H9 (cell line): ENCODE measurements at regions not wholly inside any gene's neighbourhood (a gene's known extent, or its start where the extent isn't known, plus 50 kb on each side); places are given as distances from the start of the nearest gene placed in this dataset.

ENCODE experiments used
- DNase-seq: peaks from one replicate; pipeline ENCODE4 v3.0.0-alpha.2; 2017
- H2AFZ ChIP-seq: one replicate; pipeline ENCODE4 v1.6.1; 2013; ENCODE audit warnings: mild to moderate bottlenecking, low read length, control low read depth, moderate library complexity
- H2AK5ac ChIP-seq: 2 replicates; pipeline ENCODE4 v1.6.1; 2013; ENCODE audit warnings: low read length, control low read depth, mixed read lengths; ENCODE audit not compliant: insufficient read length
- H2BK120ac ChIP-seq: one replicate; pipeline ENCODE4 v1.6.1; 2013; ENCODE audit warnings: low read depth, mild to moderate bottlenecking, low read length, control low read depth, inconsistent platforms; ENCODE audit not compliant: poor library complexity, severe bottlenecking
- H2BK12ac ChIP-seq: 2 replicates; pipeline ENCODE4 v1.6.1; 2013; ENCODE audit warnings: low read length, control low read depth, mixed read lengths, low read depth; ENCODE audit not compliant: insufficient read length
- H2BK15ac ChIP-seq: 2 replicates; pipeline ENCODE4 v1.6.1; 2013; ENCODE audit warnings: low read depth, low read length, control low read depth
- H2BK20ac ChIP-seq: one replicate; pipeline ENCODE4 v1.6.1; 2013; ENCODE audit warnings: low read depth, mild to moderate bottlenecking, low read length, control low read depth, inconsistent platforms; ENCODE audit not compliant: poor library complexity, severe bottlenecking
- H2BK5ac ChIP-seq: 2 replicates; pipeline ENCODE4 v1.6.1; 2013; ENCODE audit warnings: low read length, control low read depth, mixed read lengths; ENCODE audit not compliant: insufficient read length
- H3K14ac ChIP-seq: 2 replicates; pipeline ENCODE4 v1.6.1; 2013; ENCODE audit warnings: low read length, control low read depth; ENCODE audit not compliant: insufficient read depth
- H3K18ac ChIP-seq: 2 replicates; pipeline ENCODE4 v1.6.1; 2013; ENCODE audit warnings: low read depth, mild to moderate bottlenecking, mixed read lengths, low read length, control low read depth; ENCODE audit not compliant: insufficient read length
- H3K23ac ChIP-seq: 2 replicates; pipeline ENCODE4 v1.6.1; 2013; ENCODE audit warnings: low read length, control low read depth, mixed read lengths, low read depth; ENCODE audit not compliant: insufficient read length
- H3K23me2 ChIP-seq: 2 replicates; pipeline ENCODE4 v1.6.1; 2013; ENCODE audit warnings: low read depth, mild to moderate bottlenecking, mixed read lengths, low read length, control low read depth; ENCODE audit not compliant: insufficient read length, poor library complexity, severe bottlenecking
- H3K27ac ChIP-seq: 2 replicates; pipeline ENCODE4 v1.5.1; 2013; ENCODE audit warnings: low read length, control low read depth, mixed read lengths, low read depth; ENCODE audit not compliant: insufficient read length
- H3K27me3 ChIP-seq: 2 replicates; pipeline ENCODE4 v1.6.1; 2013; ENCODE audit warnings: low read length, control low read depth, inconsistent platforms; ENCODE audit not compliant: insufficient read depth
- H3K4ac ChIP-seq: 2 replicates; pipeline ENCODE4 v1.6.1; 2013; ENCODE audit warnings: low read depth, mild to moderate bottlenecking, control low read depth, inconsistent platforms, low read length, moderate library complexity
- H3K4me1 ChIP-seq: 2 replicates; pipeline ENCODE4 v1.6.1; 2013; ENCODE audit warnings: low read length, control low read depth, inconsistent platforms; ENCODE audit not compliant: insufficient read depth
- H3K4me2 ChIP-seq: 2 replicates; pipeline ENCODE4 v1.6.1; 2013; ENCODE audit warnings: low read length, control low read depth, mixed read lengths; ENCODE audit not compliant: insufficient read length, insufficient read depth
- H3K56ac ChIP-seq: 2 replicates; pipeline ENCODE4 v1.6.1; 2013; ENCODE audit warnings: low read depth, mild to moderate bottlenecking, mixed read lengths, low read length, control low read depth; ENCODE audit not compliant: insufficient read length
- H3K79me1 ChIP-seq: 2 replicates; pipeline ENCODE4 v1.6.1; 2013; ENCODE audit warnings: low read depth, mild to moderate bottlenecking, moderate library complexity, low read length, control low read depth, inconsistent platforms; ENCODE audit not compliant: insufficient read depth, poor library complexity, severe bottlenecking
- H3K79me2 ChIP-seq: 2 replicates; pipeline ENCODE4 v1.6.1; 2013; ENCODE audit warnings: low read length, control low read depth, inconsistent platforms; ENCODE audit not compliant: insufficient read depth
- H3K9ac ChIP-seq: 2 replicates; pipeline ENCODE4 v1.6.1; 2013; ENCODE audit warnings: low read length, control low read depth, mixed read lengths; ENCODE audit not compliant: insufficient read length; ENCODE audit errors: extremely low read depth
- H3K9me3 ChIP-seq: one replicate; pipeline ENCODE4 v1.6.1; 2013; ENCODE audit warnings: low read depth, low read length, inconsistent platforms; ENCODE audit not compliant: control insufficient read depth
- H3T11ph ChIP-seq: one replicate; pipeline ENCODE4 v1.6.1; 2013; ENCODE audit warnings: mild to moderate bottlenecking, low read length, control low read depth, inconsistent platforms
- H4K20me1 ChIP-seq: one replicate; pipeline ENCODE4 v1.6.1; 2013; ENCODE audit not compliant: control insufficient read depth, insufficient read length, insufficient read depth
- H4K5ac ChIP-seq: 2 replicates; pipeline ENCODE4 v1.6.1; 2013; ENCODE audit warnings: low read depth, mild to moderate bottlenecking, mixed read lengths, low read length, control low read depth; ENCODE audit not compliant: insufficient read length
- H4K8ac ChIP-seq: replicated peaks from 2 replicates; pipeline ENCODE4 v1.6.1; 2013; ENCODE audit warnings: low read length, control low read depth, mixed read lengths, low read depth; ENCODE audit not compliant: insufficient read length
- H4K91ac ChIP-seq: 2 replicates; pipeline ENCODE4 v1.6.1; 2013; ENCODE audit warnings: low read depth, mild to moderate bottlenecking, moderate library complexity, mixed read lengths, low read length, control low read depth; ENCODE audit not compliant: insufficient read length
- H3K27ac Mint-ChIP-seq, 3 experiments: 2 replicates in 2 of 3; 3 replicates in 1 of 3; pipeline ENCODE4 v1.8.0; 2020 to 2021; ENCODE audit warnings: mixed read lengths in 3 of 3, mild to moderate bottlenecking in 1 of 3, moderate library complexity in 1 of 3
- H3K27me3 Mint-ChIP-seq: 2 replicates; pipeline ENCODE4 v1.8.0; 2021; ENCODE audit warnings: low read depth, mild to moderate bottlenecking, moderate library complexity, mixed read lengths
- H3K36me3 Mint-ChIP-seq, 3 experiments: 2 replicates in 2 of 3; 3 replicates in 1 of 3; pipeline ENCODE4 v1.8.0; 2020 to 2021; ENCODE audit warnings: low read depth in 3 of 3, mixed read lengths in 3 of 3; ENCODE audit not compliant: insufficient read depth in 1 of 3
- H3K4me1 Mint-ChIP-seq, 2 experiments: 2 replicates each; pipeline ENCODE4 v1.8.0; 2020; ENCODE audit warnings: mixed read lengths in 2 of 2
- H3K4me3 Mint-ChIP-seq, 2 experiments: 2 replicates in 1 of 2; 3 replicates in 1 of 2; pipeline ENCODE4 v1.8.0; 2020 to 2021; ENCODE audit warnings: mild to moderate bottlenecking in 2 of 2, mixed read lengths in 2 of 2, moderate library complexity in 1 of 2
- H3K9me3 Mint-ChIP-seq, 2 experiments: 2 replicates in 1 of 2; 3 replicates in 1 of 2; pipeline ENCODE4 v1.8.0; 2020; ENCODE audit warnings: mild to moderate bottlenecking in 2 of 2, mixed read lengths in 2 of 2, moderate library complexity in 1 of 2
- WGBS: extraction: QIAGEN DNeasy Blood & Tissue Kit; methylation state at CpG from one replicate; pipeline ENCODE4 v1.1.7; 2013; ENCODE audit warnings: missing lambda C conversion rate, low lambda C conversion rate, mixed read lengths; ENCODE audit not compliant: insufficient read length; ENCODE audit errors: extremely low coverage; 5-methylcytosine and 5-hydroxymethylcytosine counted together
- TF ChIP-seq, protein P1 (sequence below): fragments of 200-600 bp; sonication (generic); conservative IDR thresholded peaks from 3 replicates; pipeline ENCODE4 v1.8.0; 2021; ENCODE audit warnings: antibody characterized with exemption, mild to moderate bottlenecking

DNA sequence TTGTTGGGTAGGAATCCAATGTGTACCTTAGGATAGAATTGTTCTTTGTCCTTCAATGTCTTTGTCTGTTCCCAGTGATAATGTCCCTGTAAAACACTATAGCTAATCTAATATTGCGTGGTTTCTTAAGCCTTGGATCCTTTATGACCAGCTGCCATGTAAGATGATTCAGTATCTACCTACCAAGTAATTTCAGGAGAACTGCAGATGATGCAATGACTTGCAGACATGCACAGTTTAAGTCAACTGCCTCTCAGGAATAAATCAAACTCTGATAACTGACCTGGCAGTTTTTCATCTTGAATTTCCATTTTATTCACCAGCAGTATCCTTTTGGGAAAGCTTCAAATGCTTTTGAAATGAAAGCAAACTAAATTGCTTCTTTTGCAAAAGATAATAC lies 157.8 kb downstream of the TPBG start:
- no peak overlapping the region for H3K4me3 Mint-ChIP-seq
- no peak overlapping the region for H2BK12ac ChIP-seq
- no peaks in the 10 kb centered on the region for H3K79me2 ChIP-seq

More for the DNA sequence above, 157.8 kb downstream of the TPBG start:
- no peak overlapping the region for H3K56ac ChIP-seq
- no peaks in the 10 kb centered on the region; the same call in 1 of the 2 replicates for H3K27me3 Mint-ChIP-seq
- no peaks in the 10 kb centered on the region for H3K27me3 ChIP-seq
- H4K91ac ChIP-seq, result no peak overlapping the region
- H3K4ac ChIP-seq, result no peak overlapping the region
- no peaks in the 10 kb centered on the region for H3K4me1 ChIP-seq
- H3K23ac ChIP-seq, result no peak overlapping the region
- no peak overlapping the region for H2BK15ac ChIP-seq
- H3T11ph ChIP-seq, result no peak overlapping the region
- no peak overlapping the region for H2BK5ac ChIP-seq
- no peaks in the 10 kb centered on the region for H3K4me1 Mint-ChIP-seq
- H2AFZ ChIP-seq, result no peak overlapping the region
- H4K20me1 ChIP-seq, result no peaks in the 10 kb centered on the region
- H3K36me3 Mint-ChIP-seq, result peaks cover 0 to 2% (median 1%) of the 10 kb centered on the region in 3 experiments; a peak in 2 of 7 replicates
- H3K27ac Mint-ChIP-seq, result no peak overlapping the region
- H2AK5ac ChIP-seq, result no peak overlapping the region
- no peak overlapping the region for H3K9ac ChIP-seq
- H4K8ac ChIP-seq, result no peak overlapping the region
- no peak overlapping the region for H3K14ac ChIP-seq
- H3K18ac ChIP-seq, result no peak overlapping the region
- no peak for DNase-seq
- no peak overlapping the region for H3K27ac ChIP-seq
- H3K9me3 Mint-ChIP-seq, result peaks cover 11 to 15% of the 10 kb centered on the region in 2 experiments
- WGBS, result no CpG with 5 or more reads among the region's 1 CpG
- TF ChIP-seq, protein P1, sequence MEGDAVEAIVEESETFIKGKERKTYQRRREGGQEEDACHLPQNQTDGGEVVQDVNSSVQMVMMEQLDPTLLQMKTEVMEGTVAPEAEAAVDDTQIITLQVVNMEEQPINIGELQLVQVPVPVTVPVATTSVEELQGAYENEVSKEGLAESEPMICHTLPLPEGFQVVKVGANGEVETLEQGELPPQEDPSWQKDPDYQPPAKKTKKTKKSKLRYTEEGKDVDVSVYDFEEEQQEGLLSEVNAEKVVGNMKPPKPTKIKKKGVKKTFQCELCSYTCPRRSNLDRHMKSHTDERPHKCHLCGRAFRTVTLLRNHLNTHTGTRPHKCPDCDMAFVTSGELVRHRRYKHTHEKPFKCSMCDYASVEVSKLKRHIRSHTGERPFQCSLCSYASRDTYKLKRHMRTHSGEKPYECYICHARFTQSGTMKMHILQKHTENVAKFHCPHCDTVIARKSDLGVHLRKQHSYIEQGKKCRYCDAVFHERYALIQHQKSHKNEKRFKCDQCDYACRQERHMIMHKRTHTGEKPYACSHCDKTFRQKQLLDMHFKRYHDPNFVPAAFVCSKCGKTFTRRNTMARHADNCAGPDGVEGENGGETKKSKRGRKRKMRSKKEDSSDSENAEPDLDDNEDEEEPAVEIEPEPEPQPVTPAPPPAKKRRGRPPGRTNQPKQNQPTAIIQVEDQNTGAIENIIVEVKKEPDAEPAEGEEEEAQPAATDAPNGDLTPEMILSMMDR, result no peak
- H3K9me3 ChIP-seq, result no peaks in the 10 kb centered on the region
- no peak overlapping the region for H4K5ac ChIP-seq
- no peaks in the 10 kb centered on the region for H3K23me2 ChIP-seq
- no peaks in the 10 kb centered on the region for H3K79me1 ChIP-seq
- no peak overlapping the region for H3K4me2 ChIP-seq
- no peak overlapping the region for H2BK20ac ChIP-seq
- H2BK120ac ChIP-seq, result no peak overlapping the region
